Suppressor macrophage (primary cell): ENCODE measurements at regions not wholly inside any gene's neighbourhood (a gene's known extent, or its start where the extent isn't known, plus 50 kb on each side); places are given as distances from the start of the nearest gene placed in this dataset.
"Not testable (repeated sequence)": the region's sequence is repeated elsewhere in the genome, so short reads cannot be mapped to it uniquely, and the experiment has no call there.

Experiments
- DNase-seq, 4 experiments: peaks; one replicate each; pipeline ENCODE4 v3.0.0-alpha.2; 2020 to 2022

DNA sequence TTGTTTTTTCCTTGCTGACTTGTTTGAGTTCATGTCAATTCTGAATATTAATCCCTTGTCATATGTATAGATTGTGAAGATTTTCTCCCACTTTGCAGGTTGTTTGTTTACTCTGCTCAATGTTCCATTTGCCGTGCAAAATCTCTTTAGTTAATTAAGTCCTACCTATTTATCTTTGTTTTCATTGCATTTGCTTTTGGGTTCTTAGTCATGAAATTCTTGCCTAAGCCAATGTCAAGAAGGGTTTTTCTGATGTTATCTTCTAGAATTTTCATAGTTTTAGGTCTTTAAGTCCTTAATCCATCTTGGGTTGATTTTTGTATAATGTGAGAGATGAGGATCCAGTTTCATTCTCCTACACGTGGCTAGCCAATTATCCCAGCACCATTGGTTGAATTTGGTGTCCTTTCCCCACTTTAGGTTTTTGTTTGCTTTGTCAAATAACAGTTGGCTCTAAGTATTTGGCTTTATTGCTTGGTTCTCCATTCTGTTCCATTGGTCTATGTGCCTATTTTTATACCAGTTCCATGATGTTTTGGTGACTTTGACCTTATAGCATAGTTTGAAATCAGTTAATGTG lies 163.1 kb upstream of the PGR start:
- DNase-seq = no peak

DNA sequence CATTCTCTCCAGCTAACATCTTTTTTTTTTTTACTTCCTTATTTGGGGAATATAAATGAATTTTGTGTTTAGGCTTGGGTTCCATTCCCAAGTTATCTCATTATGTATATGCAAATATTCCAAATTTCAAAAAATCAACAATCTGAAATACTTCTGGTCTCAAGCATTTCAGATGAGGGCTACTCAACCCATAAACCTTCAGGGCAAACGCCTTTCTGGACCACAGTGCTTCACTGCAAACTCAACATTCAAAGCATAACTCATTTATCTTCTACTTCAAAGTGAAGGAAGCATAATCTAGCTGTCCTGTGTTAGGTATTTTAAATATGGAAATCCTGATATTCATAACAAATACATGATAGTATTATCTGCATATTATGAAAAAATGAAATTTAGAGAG lies 161.7 kb upstream of the PGR start:
- no peak for DNase-seq

GRCh38 chr11:101288392-101288791 lies 158.8 kb upstream of the PGR start:
- DNase-seq = no peak

DNA sequence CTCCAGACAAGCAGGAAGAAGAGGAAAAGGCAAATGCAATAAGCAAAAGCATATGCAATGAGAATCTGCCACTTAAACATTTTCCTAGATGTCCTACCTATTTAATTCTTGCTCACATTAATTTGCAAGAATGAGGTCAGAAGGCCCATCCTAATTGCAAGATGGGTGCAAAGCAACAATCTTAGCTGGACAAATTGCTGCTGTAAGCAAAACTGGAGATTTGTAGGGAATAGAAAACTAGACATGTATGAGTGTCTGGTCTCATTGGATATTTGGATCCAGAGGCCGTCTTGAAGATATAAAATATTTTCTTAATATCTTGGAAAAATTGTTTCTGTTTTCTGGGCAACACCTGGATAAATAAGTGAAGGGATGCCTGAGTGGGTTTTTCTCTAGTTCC lies 150.1 kb upstream of the PGR start:
- DNase-seq = no peak

DNA sequence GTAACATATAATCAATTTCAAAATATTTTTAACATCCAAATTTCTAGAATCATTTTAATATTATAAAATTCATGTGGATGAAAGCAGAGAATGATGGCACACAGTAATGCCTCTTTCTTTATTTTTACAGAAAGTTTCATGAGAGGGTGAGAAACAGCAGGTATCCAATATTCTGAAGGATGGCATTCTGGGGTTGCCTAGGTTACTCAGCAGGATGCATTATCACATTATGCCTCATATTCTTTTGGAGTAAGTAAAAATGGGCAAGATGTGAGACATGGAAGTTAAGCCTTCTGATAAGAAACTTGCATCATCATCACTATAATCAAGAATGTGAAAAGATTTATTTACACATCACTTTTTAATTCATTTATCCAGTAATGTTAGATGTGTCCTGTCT lies 148.7 kb upstream of the PGR start:
- DNase-seq = no peak

DNA sequence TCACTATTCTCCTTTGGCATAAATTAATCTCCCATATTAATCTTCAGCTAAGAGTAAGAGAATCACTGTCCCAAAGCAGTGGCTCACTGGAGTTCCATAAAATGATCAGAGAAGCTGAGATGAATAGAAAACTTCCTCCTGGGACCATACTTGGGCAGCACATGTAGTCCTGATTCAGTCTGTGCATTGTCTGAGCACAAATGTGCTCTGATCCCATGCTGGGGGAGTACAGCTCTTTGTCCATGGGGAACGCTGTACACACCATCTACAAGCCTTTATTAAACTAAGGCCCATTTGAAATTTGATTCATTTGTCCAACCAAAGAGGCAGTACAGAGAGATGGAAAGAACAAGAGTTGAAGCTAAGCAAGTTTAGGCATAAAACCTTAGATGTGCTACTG lies 147.4 kb upstream of the PGR start:
- no peak for DNase-seq

- DNase-seq = no peak
Observed at GRCh38 chr11:101269990-101270660, 140.5 kb upstream of the PGR start.

- DNase-seq = no peak
Observed at GRCh38 chr11:101269390-101269789, 139.8 kb upstream of the PGR start.

DNA sequence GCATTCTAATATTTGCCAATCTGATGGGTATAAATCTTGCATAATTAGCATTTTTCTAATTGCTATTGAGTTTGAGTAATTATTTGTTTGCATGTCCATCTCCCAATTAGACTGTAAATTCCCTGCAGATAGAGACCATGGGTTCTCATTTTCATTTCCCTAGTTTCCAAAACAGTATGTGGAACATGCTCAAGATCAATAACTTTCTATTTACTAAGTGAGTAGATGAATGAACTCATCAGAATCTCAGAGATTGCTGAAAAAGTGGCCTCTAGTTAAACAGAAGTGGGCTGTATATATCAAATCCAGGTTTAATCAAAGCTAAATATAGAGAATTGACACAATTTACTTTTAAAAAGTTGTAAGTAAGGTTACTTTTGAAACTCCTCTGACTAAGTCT lies 138.0 kb upstream of the PGR start:
- no peak for DNase-seq

DNA sequence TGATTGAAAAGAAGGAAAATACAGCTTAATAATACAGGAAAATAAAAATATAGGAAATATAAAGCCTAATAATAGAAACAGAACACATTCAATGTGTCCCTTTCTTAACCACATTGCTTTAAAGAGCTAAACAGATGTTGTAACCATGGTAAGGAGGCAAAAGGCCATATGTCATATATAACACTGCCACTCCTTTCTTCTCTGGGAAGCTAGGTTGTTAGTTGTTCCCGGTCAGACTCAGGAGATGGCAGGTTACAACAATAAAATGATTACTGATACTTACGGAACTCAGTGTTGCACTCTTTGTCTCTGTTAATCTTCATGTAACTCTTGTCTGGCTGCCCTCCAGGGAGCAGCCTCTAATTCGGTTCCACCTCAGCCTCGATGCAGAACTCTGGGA lies 134.7 kb upstream of the PGR start:
- DNase-seq = no peak

DNA sequence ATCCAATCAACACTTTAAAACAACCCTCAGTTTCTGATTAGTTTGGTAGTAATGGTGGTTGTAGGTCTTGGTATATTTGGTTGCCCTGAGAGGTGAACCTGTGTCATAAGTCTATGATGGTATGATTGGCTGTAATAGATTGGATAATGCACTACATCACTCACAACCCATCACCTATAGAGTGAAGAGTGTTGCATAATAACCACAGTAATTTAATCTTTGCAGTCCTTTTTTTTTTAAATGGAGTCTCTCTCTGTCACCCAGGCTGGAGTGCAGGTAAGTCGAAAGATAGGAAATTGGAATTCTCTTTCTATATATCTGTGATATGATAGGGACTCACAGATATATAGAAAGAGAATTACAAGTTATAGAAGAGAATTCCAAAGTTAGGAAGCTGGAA lies 133.4 kb upstream of the PGR start:
- no peak for DNase-seq

DNA sequence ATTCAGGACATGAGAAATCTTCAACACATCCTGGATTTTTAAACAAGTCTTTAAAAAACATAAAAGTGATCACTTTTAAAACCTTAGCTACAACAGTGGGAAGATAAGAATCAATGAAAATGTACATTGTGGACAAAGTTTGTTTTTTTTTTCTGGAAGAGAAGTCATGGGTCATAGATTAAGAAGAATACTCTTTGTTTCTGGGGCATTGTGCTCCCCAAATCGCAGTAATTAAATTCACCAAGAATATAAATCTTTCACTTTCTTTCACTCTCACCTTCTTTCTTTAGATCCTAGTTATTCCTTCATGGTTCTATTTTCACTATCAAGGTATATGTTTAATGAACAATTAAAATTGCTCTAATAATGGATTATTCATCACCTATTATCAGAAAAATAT lies 132.6 kb upstream of the PGR start:
- no peak for DNase-seq

DNA sequence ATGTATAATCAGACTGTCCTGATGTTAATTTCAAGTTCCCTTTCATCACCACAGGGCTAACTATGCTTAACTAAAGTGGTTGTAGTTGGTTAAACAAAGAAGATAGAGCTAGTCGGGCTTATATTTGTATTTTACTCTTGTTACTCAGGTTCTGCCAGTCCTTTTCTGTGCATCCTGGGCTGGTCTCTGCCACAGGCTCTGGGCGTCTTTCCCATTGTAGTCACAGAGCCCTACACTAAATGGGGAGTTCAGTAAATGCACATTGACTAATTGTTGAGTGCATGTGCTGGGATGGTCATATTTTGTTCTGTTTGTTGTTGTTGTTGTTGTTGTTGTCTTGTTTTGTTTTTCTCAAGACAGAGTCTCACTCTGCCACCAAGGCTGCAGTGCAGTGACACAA lies 125.4 kb upstream of the PGR start:
- DNase-seq = no peak

DNA sequence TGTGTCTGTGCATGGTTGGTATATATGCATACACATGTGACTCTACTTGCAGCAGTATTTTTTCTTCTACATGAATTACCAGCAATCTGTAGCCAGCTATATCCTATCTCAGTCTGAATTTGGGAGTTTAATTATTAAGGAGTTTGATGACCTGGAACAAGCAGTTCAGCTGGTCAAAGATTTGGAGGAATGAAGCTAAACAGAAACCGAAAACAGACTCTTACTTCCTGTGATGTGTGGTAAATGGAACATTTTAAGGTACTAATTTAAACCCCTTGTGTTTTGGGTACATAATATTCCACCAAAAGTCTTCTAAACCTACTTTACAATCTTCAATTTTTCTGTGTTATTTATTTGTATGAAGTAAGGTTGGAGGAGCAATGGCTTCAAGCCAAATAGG lies 124.4 kb upstream of the PGR start:
- no peak for DNase-seq

DNA sequence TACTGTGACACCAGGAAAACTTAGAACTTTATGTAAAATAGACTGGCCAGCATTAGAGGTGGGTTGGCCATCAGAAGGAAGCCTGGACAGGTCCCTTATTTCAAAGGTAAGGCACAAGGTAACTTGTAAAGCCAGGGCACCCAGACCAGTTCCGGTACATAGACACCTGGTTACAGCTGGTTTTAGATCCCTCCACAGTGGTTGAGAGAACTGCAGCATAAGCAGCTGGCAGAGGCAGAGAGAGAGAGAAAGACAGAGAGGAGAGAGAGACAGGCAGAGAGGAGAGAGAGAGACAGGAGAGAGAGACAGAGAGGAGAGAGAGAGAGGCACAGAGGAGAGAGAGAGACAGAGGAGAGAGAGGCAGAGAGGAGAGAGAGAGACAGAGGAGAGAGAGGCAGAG lies 116.0 kb upstream of the PGR start:
- DNase-seq = not testable (repeated sequence)

GRCh38 chr11:101245081-101245480 lies 115.5 kb upstream of the PGR start:
- DNase-seq = not testable (repeated sequence)

- DNase-seq = no peak
Observed at GRCh38 chr11:101241160-101241795, 111.7 kb upstream of the PGR start.

DNA sequence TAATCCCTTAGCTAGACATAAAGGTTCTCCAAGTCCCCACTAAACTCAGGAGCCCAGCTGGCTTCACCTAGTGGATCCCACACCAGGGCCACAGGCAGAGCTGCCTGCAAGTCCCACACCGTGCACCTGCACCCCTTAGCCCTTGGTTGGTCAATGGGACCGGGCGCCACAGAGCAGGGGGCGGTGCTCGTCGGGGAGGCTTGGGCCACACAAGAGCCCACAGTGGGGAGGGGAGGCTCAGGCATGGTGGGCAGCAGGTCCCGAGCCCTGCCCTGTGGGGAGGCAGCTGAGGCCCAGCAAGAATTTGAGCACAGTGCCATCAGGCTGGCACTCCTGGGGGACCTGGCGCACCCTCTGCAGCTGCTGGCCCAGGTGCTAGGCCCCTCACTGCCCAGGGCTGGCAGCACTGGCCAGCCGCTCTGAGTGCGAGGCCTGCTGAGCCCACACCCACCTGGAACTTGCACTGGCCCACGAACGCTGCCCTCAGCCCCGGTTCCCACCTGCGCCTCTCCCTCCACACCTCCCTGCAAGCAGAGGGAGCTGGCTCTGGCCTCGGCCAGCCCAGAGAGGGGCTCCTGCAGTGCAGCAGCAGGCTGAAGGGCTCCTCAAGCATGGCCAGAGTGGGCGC lies 101.7 kb upstream of the PGR start:
- DNase-seq = not testable (repeated sequence)

DNA sequence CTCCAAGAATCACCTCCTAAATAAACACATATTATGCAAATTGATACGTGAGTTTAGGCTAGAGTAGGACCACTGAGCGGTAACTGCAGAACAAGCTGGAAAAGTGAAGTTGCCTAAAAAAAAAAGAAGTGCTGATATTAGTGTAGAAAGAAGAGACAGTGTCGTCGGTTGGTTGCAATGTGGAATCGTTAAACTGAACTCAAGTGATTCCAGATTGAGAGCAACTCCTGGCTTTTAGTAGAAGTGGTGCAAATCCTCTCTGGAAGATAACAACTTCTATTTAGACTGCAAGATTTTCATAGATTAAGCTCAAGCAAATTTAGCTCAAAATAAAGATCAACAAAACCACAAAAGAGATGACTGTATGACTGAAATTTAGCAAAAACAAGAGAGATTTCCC lies 97.0 kb upstream of the PGR start:
- DNase-seq = no peak

- no peak for DNase-seq
Observed at GRCh38 chr11:101224221-101224620, 94.6 kb upstream of the PGR start.

DNA sequence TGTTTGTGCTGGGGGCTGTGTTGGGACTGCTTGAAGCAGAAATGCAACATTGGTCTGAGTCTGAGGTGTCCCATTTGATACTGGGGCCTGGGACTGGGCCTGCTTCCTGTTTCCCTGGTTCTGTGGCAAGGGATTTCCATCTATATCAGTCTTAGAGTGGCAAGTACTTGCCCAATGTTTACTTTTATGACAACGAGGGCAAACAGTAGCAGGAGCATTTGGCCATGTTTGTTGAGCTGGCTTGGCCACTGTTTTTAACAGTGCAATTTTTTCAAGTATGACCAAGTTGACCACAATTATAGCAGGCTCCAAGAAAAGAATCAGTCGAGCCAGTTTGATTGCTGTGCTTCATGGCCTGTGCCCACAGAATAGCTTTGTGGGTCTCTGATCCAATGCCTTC lies 88.5 kb upstream of the PGR start:
- DNase-seq = not testable (repeated sequence)

DNA sequence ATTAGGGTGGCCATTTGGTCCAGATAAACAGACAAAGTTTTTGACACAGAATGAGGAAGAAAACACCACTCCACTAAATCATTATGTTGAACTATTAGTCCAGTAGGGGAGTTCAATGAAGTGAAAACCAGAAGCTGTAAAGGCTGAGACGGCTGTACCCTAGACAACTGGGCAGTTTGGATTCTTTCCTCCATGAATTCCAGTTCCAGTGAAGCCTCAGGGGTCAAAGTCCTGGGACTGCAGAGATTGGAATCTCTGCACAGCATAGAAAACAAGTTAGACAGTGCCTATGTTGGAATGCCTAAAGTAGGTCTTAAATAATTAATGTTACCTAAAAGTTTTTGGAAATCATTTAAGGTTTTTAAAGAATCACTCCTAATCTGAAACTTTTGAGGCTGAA lies 86.5 kb upstream of the PGR start:
- not testable (repeated sequence) for DNase-seq

DNA sequence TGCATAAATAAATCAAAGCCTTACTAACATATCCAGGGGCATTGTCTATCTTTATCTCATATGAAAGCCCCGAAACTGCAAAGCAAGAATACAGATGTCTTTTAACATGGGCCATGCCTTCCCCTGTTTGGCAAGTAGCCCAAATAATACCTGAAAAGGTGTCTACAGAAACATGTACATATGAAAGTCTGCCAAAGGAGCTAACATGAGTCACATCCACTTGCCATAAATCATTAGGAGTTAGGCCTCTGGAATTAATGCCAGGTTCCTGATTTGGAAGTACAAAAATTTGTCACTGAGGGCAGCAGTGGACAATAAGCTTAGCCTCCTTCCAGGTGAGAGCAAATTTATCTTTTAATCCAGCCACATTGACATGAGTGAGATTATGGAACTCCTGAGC lies 85.5 kb upstream of the PGR start:
- DNase-seq = no peak

DNA sequence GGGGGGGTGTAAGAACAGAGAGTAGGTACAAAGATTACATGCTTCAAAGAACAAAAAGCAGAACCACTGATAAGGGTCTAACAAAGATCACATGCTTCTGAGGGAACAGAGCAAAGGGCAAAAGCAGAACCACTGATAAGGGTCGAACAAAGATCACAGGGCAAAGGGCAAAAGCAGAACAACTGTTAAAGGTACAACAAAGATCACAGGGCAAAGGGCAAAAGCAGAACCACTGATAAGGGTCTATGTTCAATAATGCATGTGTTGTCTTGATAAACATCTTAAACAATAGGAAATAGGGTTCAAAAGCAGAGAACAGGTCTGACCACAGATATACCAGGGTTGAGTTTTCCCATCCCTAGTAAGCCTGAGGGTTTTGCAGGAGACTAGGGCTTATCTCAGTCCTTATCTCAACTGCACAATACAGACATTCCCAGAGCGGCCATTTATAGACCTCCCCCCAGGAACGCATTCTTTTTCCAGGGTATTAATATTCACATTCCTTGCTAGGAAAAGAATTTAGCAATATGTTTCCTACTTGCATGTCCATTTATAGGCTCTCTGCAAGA lies 81.9 kb upstream of the PGR start:
- no peak for DNase-seq
